ENCODE measurements at regions not wholly inside any gene's neighbourhood (a gene's known extent, or its start where the extent isn't known, plus 50 kb on each side); places are given as distances from the start of the nearest gene placed in this dataset.

GRCh38 chr9:38292480-38292879 is 100.0 kb upstream of the ALDH1B1 start:
- no peak overlapping the region for H3K4me2 ChIP-seq (ENCODE audit: unreplicated experiment)
- TF ChIP-seq EZH2phosphoT487 (IDR thresholded peaks at IDR 0.05; ENCODE audit: insufficient read depth, low read depth) (no peak), EZH2 (IDR thresholded peaks at IDR 0.05; ENCODE audit: insufficient read depth, poor library complexity, severe bottlenecking) (no peak)
- no peak overlapping the region for H3K27ac ChIP-seq
- no peaks in the 10 kb centered on the region for H3K4me1 ChIP-seq (ENCODE audit: insufficient read depth)
- no peak overlapping the region for H2AFZ ChIP-seq
- peaks cover 21% of the 10 kb centered on the region for H3K27me3 ChIP-seq (replicated peaks; ENCODE audit: insufficient read depth)
- no peak overlapping the region for H3K9ac ChIP-seq
- H3K9me2 ChIP-seq (ENCODE audit: insufficient read depth): no peaks in the 10 kb centered on the region
- H3K79me2 ChIP-seq (ENCODE audit: insufficient read depth): no peaks in the 10 kb centered on the region
- no peak overlapping the region for H3K4me3 ChIP-seq
- 49 to 63% methylated on average over 5 of the region's 5 CpGs for WGBS, 2 experiments (ENCODE audit: low coverage in 1 of 2, low lambda C conversion rate in 2 of 2, missing lambda C conversion rate in 2 of 2)
- H3K36me3 ChIP-seq (ENCODE audit: low read depth): no peaks in the 10 kb centered on the region
- no peak for DNase-seq
- no peaks in the 10 kb centered on the region for H3F3A ChIP-seq (ENCODE audit: insufficient read depth)
- in situ Hi-C loops (cut with MboI): no loop called here
- no peaks in the 10 kb centered on the region for H3K9me3 ChIP-seq (ENCODE audit: low read depth)
- no peaks in the 10 kb centered on the region for H4K20me1 ChIP-seq (ENCODE audit: insufficient read depth)

DNA sequence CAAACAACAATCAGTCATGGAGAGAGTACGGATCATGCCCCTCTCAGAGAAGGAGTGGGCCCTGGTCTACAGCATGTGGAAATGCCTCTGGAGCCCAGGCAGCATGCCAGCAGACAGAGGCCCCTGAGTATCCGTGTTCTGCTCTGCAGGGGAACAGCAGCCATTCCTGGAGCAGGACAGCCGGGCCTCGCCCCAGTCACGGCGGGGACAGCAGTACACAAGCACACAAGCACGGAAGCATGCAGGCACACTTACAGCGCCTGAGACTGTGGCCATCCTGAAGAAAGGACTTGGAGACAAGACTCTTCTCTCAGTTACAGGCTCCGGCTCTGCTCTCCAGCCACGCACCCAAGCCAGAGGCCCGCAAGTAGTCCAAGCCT is 102.6 kb upstream of the ALDH1B1 start:
- H3F3A ChIP-seq (ENCODE audit: insufficient read depth): no peaks in the 10 kb centered on the region
- H3K9me3 ChIP-seq (ENCODE audit: low read depth): no peaks in the 10 kb centered on the region
- in situ Hi-C loops (cut with MboI): no loop called here
- no peaks in the 10 kb centered on the region for H3K79me2 ChIP-seq (ENCODE audit: insufficient read depth)
- H3K36me3 ChIP-seq (ENCODE audit: low read depth): no peaks in the 10 kb centered on the region
- no peaks in the 10 kb centered on the region for H3K4me1 ChIP-seq (ENCODE audit: insufficient read depth)
- H2AFZ ChIP-seq: no peak overlapping the region
- 78 to 80% methylated on average over 9 to 11 of the region's 11 CpGs for WGBS, 2 experiments (ENCODE audit: low coverage in 1 of 2, low lambda C conversion rate in 2 of 2, missing lambda C conversion rate in 2 of 2)
- H3K4me3 ChIP-seq: no peak overlapping the region
- H3K27ac ChIP-seq: no peak overlapping the region
- H4K20me1 ChIP-seq (ENCODE audit: insufficient read depth): no peaks in the 10 kb centered on the region
- H3K27me3 ChIP-seq (replicated peaks; ENCODE audit: insufficient read depth): peaks cover 9% of the 10 kb centered on the region; the same call in 1 of the 2 replicates
- no peak for DNase-seq
- H3K4me2 ChIP-seq (ENCODE audit: unreplicated experiment): no peak overlapping the region
- no peak overlapping the region for H3K9ac ChIP-seq
- TF ChIP-seq EZH2 (IDR thresholded peaks at IDR 0.05; ENCODE audit: insufficient read depth, poor library complexity, severe bottlenecking) (no peak), EZH2phosphoT487 (IDR thresholded peaks at IDR 0.05; ENCODE audit: insufficient read depth, low read depth) (no peak)
- no peaks in the 10 kb centered on the region for H3K9me2 ChIP-seq (ENCODE audit: insufficient read depth)

DNA sequence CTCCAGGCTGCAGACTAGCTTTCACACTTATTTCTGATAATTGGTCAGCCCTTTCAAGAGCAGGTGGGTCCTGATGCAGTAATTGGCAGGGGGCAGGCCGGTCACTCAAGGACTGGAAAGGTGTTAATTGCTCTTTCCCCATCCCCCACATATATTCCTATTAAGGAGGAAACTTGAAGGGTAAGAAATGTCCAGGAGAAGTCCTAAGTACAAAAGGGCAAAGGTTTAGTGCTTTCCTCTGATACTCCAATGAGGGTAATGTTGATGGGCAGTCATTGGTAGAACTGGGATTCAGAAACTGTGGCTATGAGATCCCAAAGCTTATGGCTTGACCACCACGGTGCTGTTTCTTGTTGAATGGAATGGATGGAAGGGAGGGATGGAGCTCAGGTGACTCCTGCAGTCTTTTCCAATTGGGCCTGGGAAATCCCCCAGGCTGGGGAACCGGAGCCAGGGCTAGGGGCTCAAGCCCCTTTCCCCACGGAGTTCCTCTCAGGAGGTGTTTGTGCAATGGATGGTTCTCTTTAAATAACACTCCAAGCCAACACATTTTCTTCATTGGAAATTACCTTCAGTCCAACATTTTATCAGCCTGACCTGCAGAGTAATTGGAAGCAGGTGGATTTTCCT is 103.2 kb upstream of the ALDH1B1 start:
- in situ Hi-C loops (cut with MboI): no loop called here
- no peak for DNase-seq
- WGBS, 2 experiments (ENCODE audit: low coverage in 1 of 2, low lambda C conversion rate in 2 of 2, missing lambda C conversion rate in 2 of 2): 52% methylated on average over 4 of the region's 4 CpGs

GRCh38 chr9:38288502-38288901 is 104.0 kb upstream of the ALDH1B1 start:
- Histone ChIP-seq H3K79me2 (ENCODE audit: insufficient read depth) (no peaks in the 10 kb centered on the region), H4K20me1 (ENCODE audit: insufficient read depth) (no peaks in the 10 kb centered on the region), H3K9me3 (ENCODE audit: low read depth) (no peaks in the 10 kb centered on the region), H3K9me2 (ENCODE audit: insufficient read depth) (no peaks in the 10 kb centered on the region), H3K4me3 (no peak overlapping the region), H3F3A (ENCODE audit: insufficient read depth) (no peaks in the 10 kb centered on the region), H3K27ac (no peak overlapping the region), H3K27me3 (replicated peaks; ENCODE audit: insufficient read depth) (0 out of 2 replicates have a peak, but pooled peaks cover 3% of the 10 kb centered on the region), H3K4me2 (ENCODE audit: unreplicated experiment) (no peak overlapping the region), H3K4me1 (ENCODE audit: insufficient read depth) (no peaks in the 10 kb centered on the region), H3K9ac (no peak overlapping the region), H2AFZ (no peak overlapping the region), H3K36me3 (ENCODE audit: low read depth) (no peaks in the 10 kb centered on the region)
- in situ Hi-C loops (cut with MboI): no loop called here
- WGBS, 2 experiments (ENCODE audit: low coverage in 1 of 2, low lambda C conversion rate in 2 of 2, missing lambda C conversion rate in 2 of 2): 47 to 57% methylated on average over 2 of the region's 2 CpGs
- TF ChIP-seq EZH2phosphoT487 (IDR thresholded peaks at IDR 0.05; ENCODE audit: insufficient read depth, low read depth) (no peak), EZH2 (IDR thresholded peaks at IDR 0.05; ENCODE audit: insufficient read depth, poor library complexity, severe bottlenecking) (no peak)
- DNase-seq: no peak

More for the DNA sequence above, 103.2 kb upstream of the ALDH1B1 start:
- Histone ChIP-seq H3K9me2 (ENCODE audit: insufficient read depth) (no peaks in the 10 kb centered on the region), H3K27ac (no peak overlapping the region), H3K79me2 (ENCODE audit: insufficient read depth) (no peaks in the 10 kb centered on the region), H2AFZ (no peak overlapping the region), H3K4me3 (no peak overlapping the region), H3K36me3 (ENCODE audit: low read depth) (no peaks in the 10 kb centered on the region), H3K4me2 (ENCODE audit: unreplicated experiment) (no peak overlapping the region), H3K9me3 (ENCODE audit: low read depth) (no peaks in the 10 kb centered on the region), H3F3A (ENCODE audit: insufficient read depth) (no peaks in the 10 kb centered on the region), H3K4me1 (ENCODE audit: insufficient read depth) (no peaks in the 10 kb centered on the region), H3K9ac (no peak overlapping the region), H3K27me3 (replicated peaks; ENCODE audit: insufficient read depth) (peaks cover 9% of the 10 kb centered on the region; the same call in 1 of the 2 replicates), H4K20me1 (ENCODE audit: insufficient read depth) (no peaks in the 10 kb centered on the region)
- TF ChIP-seq EZH2 (IDR thresholded peaks at IDR 0.05; ENCODE audit: insufficient read depth, poor library complexity, severe bottlenecking) (no peak), EZH2phosphoT487 (IDR thresholded peaks at IDR 0.05; ENCODE audit: insufficient read depth, low read depth) (no peak)
